H1 (cell line): ENCODE measurements at regions not wholly inside any gene's neighbourhood (a gene's known extent, or its start where the extent isn't known, plus 50 kb on each side); places are given as distances from the start of the nearest gene placed in this dataset.

ENCODE experiments used
- CTCF ChIA-PET: fragments of 300-600 bp; sonication (Branson Sonifier 250); formaldehyde crosslinking; loops from one replicate; lab custom pipeline; 2021; ENCODE audit not compliant: partially characterized antibody; lab: Charles Lee
- POLR2A ChIA-PET: fragments of 300-600 bp; sonication (Branson Sonifier 250); formaldehyde crosslinking; loops from one replicate; lab custom pipeline; 2021; ENCODE audit warnings: inconsistent platforms; ENCODE audit not compliant: partially characterized antibody; lab: Charles Lee
- DNase-seq, 2 experiments: peaks; one replicate each; pipeline versions ENCODE4 v3.0.0 to v3.0.0-alpha.2; 2010 to 2022; ENCODE audit warnings: low spot score in 2 of 2, low read depth in 1 of 2, mixed read lengths in 1 of 2
- FAIRE-seq: peaks from 2 replicates; lab custom pipeline; 2011; peaks lifted over from hg19 to GRCh38; lab: Jason Lieb, UNC
- H2AFZ ChIP-seq: 2 replicates; pipeline ENCODE4 v1.8.1; 2012; ENCODE audit warnings: low read length, inconsistent platforms
- H2AK5ac ChIP-seq: 2 replicates; pipeline ENCODE4 v1.6.1; 2013; ENCODE audit warnings: low read depth, low read length
- H2BK120ac ChIP-seq: replicated peaks from 2 replicates; pipeline ENCODE3; 2013; ENCODE audit warnings: low read depth, low read length, inconsistent platforms
- H2BK12ac ChIP-seq: 2 replicates; pipeline ENCODE4 v1.6.1; 2013; ENCODE audit warnings: low read depth, low read length
- H2BK15ac ChIP-seq: 2 replicates; pipeline ENCODE4 v1.6.1; 2013; ENCODE audit warnings: low read length
- H2BK20ac ChIP-seq: 2 replicates; pipeline ENCODE4 v1.6.1; 2013; ENCODE audit warnings: low read length
- H2BK5ac ChIP-seq: 2 replicates; pipeline ENCODE4 v1.6.1; 2013; ENCODE audit warnings: low read depth, low read length
- H3K14ac ChIP-seq: 2 replicates; pipeline ENCODE4 v1.6.1; 2013; ENCODE audit warnings: inconsistent platforms; ENCODE audit not compliant: insufficient read length
- H3K18ac ChIP-seq: 2 replicates; pipeline ENCODE4 v1.6.1; 2013; ENCODE audit warnings: low read length; ENCODE audit errors: extremely low read depth
- H3K23ac ChIP-seq: 2 replicates; pipeline ENCODE4 v1.6.1; 2013; ENCODE audit warnings: inconsistent platforms; ENCODE audit not compliant: insufficient read length
- H3K23me2 ChIP-seq: 2 replicates; pipeline ENCODE4 v1.6.1; 2013; ENCODE audit warnings: low read depth, low read length
- H3K27ac ChIP-seq: 2 replicates; pipeline ENCODE4 v1.6.1; 2011; ENCODE audit warnings: low read depth, low read length, inconsistent platforms
- H3K27me3 ChIP-seq, 4 experiments: replicated peaks in 1 of 4; 1 replicate in 1 of 4; 2 replicates in 3 of 4; pipeline versions ENCODE4 v1.6.1 to v1.8.1; 2011 to 2013; ENCODE audit warnings: low read length in 3 of 4, mild to moderate bottlenecking in 3 of 4, inconsistent platforms in 2 of 4, mixed read lengths in 2 of 4, moderate library complexity in 1 of 4; ENCODE audit not compliant: control insufficient read depth in 3 of 4, insufficient read depth in 3 of 4; ENCODE audit errors: extremely low read depth in 1 of 4
- H3K36me3 ChIP-seq, 4 experiments: 2 replicates each; pipeline versions ENCODE4 v1.6.1 to v1.8.1; 2011 to 2013; ENCODE audit warnings: mild to moderate bottlenecking in 4 of 4, low read length in 3 of 4, moderate library complexity in 2 of 4, control low read depth in 1 of 4, inconsistent platforms in 1 of 4; ENCODE audit not compliant: insufficient read depth in 4 of 4, control insufficient read depth in 2 of 4
- H3K4ac ChIP-seq: replicated peaks from 2 replicates; pipeline ENCODE3; 2013; ENCODE audit warnings: low read length, low read depth, mixed read lengths, inconsistent platforms; ENCODE audit not compliant: insufficient read length
- H3K4me1 ChIP-seq, 4 experiments: replicated peaks in 1 of 4; 1 replicate in 1 of 4; 2 replicates in 3 of 4; pipeline versions ENCODE4 v1.6.1 to v1.8.1; 2011 to 2013; ENCODE audit warnings: low read length in 3 of 4, inconsistent platforms in 2 of 4, mixed read lengths in 1 of 4; ENCODE audit not compliant: insufficient read depth in 4 of 4, control insufficient read depth in 3 of 4
- H3K4me2 ChIP-seq, 2 experiments: 2 replicates each; pipeline versions ENCODE4 v1.6.1 to v1.8.1; 2011 to 2013; ENCODE audit warnings: low read depth in 2 of 2, low read length in 2 of 2, control low read depth in 1 of 2, inconsistent platforms in 1 of 2, mild to moderate bottlenecking in 1 of 2; ENCODE audit not compliant: insufficient read depth in 1 of 2
- H3K4me3 ChIP-seq, 4 experiments: fragments of 200-600, 300-600 bp in 1 of 4; sonication (generic), shearing (Covaris generic), sonication (Bioruptor Twin) in 1 of 4; 2 replicates each; pipeline versions ENCODE4 v1.5.1 to v1.8.1; 2011 to 2016; ENCODE audit warnings: low read length in 4 of 4, low read depth in 3 of 4, control low read depth in 2 of 4, inconsistent platforms in 2 of 4, mild to moderate bottlenecking in 2 of 4, mixed read lengths in 1 of 4, moderate library complexity in 1 of 4; ENCODE audit not compliant: insufficient read depth in 2 of 4; ENCODE audit errors: extremely low read depth in 1 of 4
- H3K56ac ChIP-seq: replicated peaks from 2 replicates; pipeline ENCODE3; 2013; ENCODE audit warnings: low read depth, mild to moderate bottlenecking, mixed read lengths, low read length, inconsistent platforms; ENCODE audit not compliant: insufficient read length
- H3K79me1 ChIP-seq: 2 replicates; pipeline ENCODE4 v1.6.1; 2013; ENCODE audit warnings: low read depth, low read length, control low read depth
- H3K79me2 ChIP-seq, 2 experiments: 2 replicates each; pipeline versions ENCODE4 v1.6.1 to v1.8.1; 2012 to 2013; ENCODE audit warnings: low read length in 2 of 2, mild to moderate bottlenecking in 2 of 2, inconsistent platforms in 1 of 2; ENCODE audit not compliant: insufficient read depth in 2 of 2, control insufficient read depth in 1 of 2
- H3K9ac ChIP-seq, 4 experiments: replicated peaks in 1 of 4; 1 replicate in 1 of 4; 2 replicates in 3 of 4; pipeline versions ENCODE4 v1.6.1 to v1.8.1; 2011 to 2013; ENCODE audit warnings: low read depth in 3 of 4, low read length in 3 of 4, control low read depth in 2 of 4, mild to moderate bottlenecking in 2 of 4, moderate library complexity in 2 of 4, inconsistent platforms in 1 of 4; ENCODE audit errors: extremely low read depth in 1 of 4
- H3K9me3 ChIP-seq, 2 experiments: 2 replicates each; pipeline versions ENCODE4 v1.6.1 to v1.8.1; 2012 to 2013; ENCODE audit warnings: mild to moderate bottlenecking in 2 of 2, moderate library complexity in 2 of 2, control low read depth in 1 of 2, inconsistent platforms in 1 of 2, low read depth in 1 of 2, low read length in 1 of 2, mixed read lengths in 1 of 2; ENCODE audit not compliant: insufficient read depth in 2 of 2
- H4K20me1 ChIP-seq, 2 experiments: replicated peaks in 1 of 2; 2 replicates each; pipeline versions ENCODE3 to v1.8.1; 2011 to 2013; ENCODE audit warnings: inconsistent platforms in 2 of 2, low read length in 2 of 2, mild to moderate bottlenecking in 1 of 2; ENCODE audit not compliant: insufficient read depth in 2 of 2, control insufficient read depth in 1 of 2
- H4K5ac ChIP-seq: 2 replicates; pipeline ENCODE4 v1.6.1; 2013; ENCODE audit warnings: low read length, low read depth, mixed read lengths, inconsistent platforms; ENCODE audit not compliant: insufficient read length
- H4K8ac ChIP-seq: 2 replicates; pipeline ENCODE4 v1.8.0; 2013; ENCODE audit warnings: mild to moderate bottlenecking, moderate library complexity, low read length, inconsistent platforms; ENCODE audit not compliant: insufficient read depth; ENCODE audit errors: extremely low read depth
- H4K91ac ChIP-seq: replicated peaks from 2 replicates; pipeline ENCODE3; 2013; ENCODE audit warnings: low read length, mixed read lengths, inconsistent platforms; ENCODE audit not compliant: insufficient read length
- CBX8 ChIP-seq: fragments of 300-800, 300-1000 bp; sonication (generic); IDR thresholded peaks from 2 replicates; pipeline ENCODE4 v1.7.1; 2016; ENCODE audit warnings: low read depth, low read length, borderline replicate concordance
- CTCF ChIP-seq, 3 experiments: IDR thresholded peaks; 1 replicate in 2 of 3; 2 replicates in 1 of 3; pipeline versions ENCODE4 v1.5.1 to v1.6.1; 2011; ENCODE audit warnings: low read length in 3 of 3, mild to moderate bottlenecking in 3 of 3, inconsistent platforms in 2 of 3, low read depth in 1 of 3, moderate library complexity in 1 of 3; ENCODE audit not compliant: insufficient read depth in 1 of 3; ENCODE audit errors: control extremely low read depth in 1 of 3
- EGR1 ChIP-seq: IDR thresholded peaks from 2 replicates; pipeline ENCODE4 v1.6.1; 2011; ENCODE audit warnings: low read depth, low read length, borderline replicate concordance
- EP300 ChIP-seq, 2 experiments: IDR thresholded peaks; 1 replicate in 1 of 2; 2 replicates in 1 of 2; pipeline ENCODE4 v1.6.1; 2011 to 2012; ENCODE audit warnings: low read depth in 2 of 2, low read length in 2 of 2, mild to moderate bottlenecking in 2 of 2, borderline replicate concordance in 1 of 2, inconsistent platforms in 1 of 2, moderate library complexity in 1 of 2
- GTF2F1 ChIP-seq: IDR thresholded peaks from 2 replicates; pipeline ENCODE4 v1.6.1; 2012; ENCODE audit warnings: low read depth, low read length, improper control_type of control experiment, borderline replicate concordance
- HDAC6 ChIP-seq: IDR thresholded peaks from one replicate; pipeline ENCODE4 v1.7.1; 2012; ENCODE audit warnings: low read depth, mild to moderate bottlenecking, inconsistent platforms, low read length, moderate library complexity
- JUND ChIP-seq: IDR thresholded peaks from 2 replicates; pipeline ENCODE4 v1.6.1; 2011; ENCODE audit warnings: mild to moderate bottlenecking, improper control_type of control experiment, low read length
- KDM1A ChIP-seq: fragments of 200-600, 300-600 bp; sonication (generic); IDR thresholded peaks from 2 replicates; pipeline ENCODE4 v1.7.1; 2016; ENCODE audit warnings: mild to moderate bottlenecking, low read length, borderline replicate concordance
- KDM4A ChIP-seq: IDR thresholded peaks from one replicate; pipeline ENCODE4 v1.7.1; 2012; ENCODE audit warnings: low read depth, mild to moderate bottlenecking, moderate library complexity, low read length, inconsistent platforms; ENCODE audit not compliant: severe bottlenecking
- NANOG ChIP-seq: IDR thresholded peaks from 2 replicates; pipeline ENCODE4 v1.6.1; 2011; ENCODE audit warnings: low read length, low read depth, mild to moderate bottlenecking, inconsistent platforms; ENCODE audit not compliant: insufficient read depth, poor library complexity, severe bottlenecking
- RFX5 ChIP-seq: IDR thresholded peaks from 2 replicates; pipeline ENCODE4 v1.6.1; 2011; ENCODE audit warnings: low read depth, low read length, improper control_type of control experiment, borderline replicate concordance
- RXRA ChIP-seq: IDR thresholded peaks from 2 replicates; pipeline ENCODE4 v1.6.1; 2011; ENCODE audit warnings: low read depth, mild to moderate bottlenecking, low read length, moderate library complexity; ENCODE audit not compliant: insufficient read depth
- SIRT6 ChIP-seq: IDR thresholded peaks from one replicate; pipeline ENCODE4 v1.7.1; 2012; ENCODE audit warnings: low read length, inconsistent platforms
- SP1 ChIP-seq: IDR thresholded peaks from 2 replicates; pipeline ENCODE4 v1.6.1; 2011; ENCODE audit warnings: low read depth, low read length

GRCh38 chr18:14905350-14905749 lies 157.4 kb downstream of the ANKRD30B start:
- H3K18ac ChIP-seq = no peak overlapping the region
- H3K4me3 ChIP-seq = no peak overlapping the region
- no peak overlapping the region for H2AFZ ChIP-seq
- no peak overlapping the region for H4K91ac ChIP-seq
- H3K27ac ChIP-seq = no peak overlapping the region
- H3K9me3 ChIP-seq = peaks cover 47 to 77% of the 10 kb centered on the region in 2 experiments
- H3K56ac ChIP-seq = no peak overlapping the region
- no peak overlapping the region for H3K9ac ChIP-seq
- no peak overlapping the region for H3K14ac ChIP-seq
- H2BK120ac ChIP-seq = no peak overlapping the region
- no peak overlapping the region for H2BK15ac ChIP-seq
- H4K5ac ChIP-seq = no peak overlapping the region
- H2BK12ac ChIP-seq = no peak overlapping the region
- H2BK5ac ChIP-seq = no peak overlapping the region
- no peaks in the 10 kb centered on the region for H3K23me2 ChIP-seq
- no peak overlapping the region for H2BK20ac ChIP-seq
- H3K79me2 ChIP-seq = no peaks in the 10 kb centered on the region
- no peaks in the 10 kb centered on the region for H3K79me1 ChIP-seq
- H3K4me2 ChIP-seq = no peak overlapping the region
- DNase-seq (no peak), FAIRE-seq (no peak)
- no peak overlapping the region for H2AK5ac ChIP-seq
- H3K4me1 ChIP-seq = no peaks in the 10 kb centered on the region
- no peak overlapping the region for H3K4ac ChIP-seq
- CTCF ChIA-PET = no interaction called here
- no peak overlapping the region for H4K8ac ChIP-seq
- H3K23ac ChIP-seq = no peak overlapping the region
- no peaks in the 10 kb centered on the region; a peak in 2 of 8 replicates for H3K36me3 ChIP-seq
- H4K20me1 ChIP-seq = no peaks in the 10 kb centered on the region
- POLR2A ChIA-PET = no interaction called here
- H3K27me3 ChIP-seq = no peaks in the 10 kb centered on the region
- no peak for TF ChIP-seq KDM1A
- no peak for TF ChIP-seq EP300 (IDR thresholded peaks at IDR 0.05; ENCODE audit: borderline replicate concordance in 1 of 2, low read depth in 2 of 2, low read length in 2 of 2)
- no peak for TF ChIP-seq EGR1
- no peak for TF ChIP-seq RXRA
- TF ChIP-seq RFX5 = no peak
- TF ChIP-seq JUND = no peak
- TF ChIP-seq CTCF (IDR thresholded peaks at IDR 0.05; ENCODE audit: control extremely low read depth in 1 of 3, insufficient read depth in 1 of 3, low read depth in 1 of 3, low read length in 3 of 3) = no peak
- no peak for TF ChIP-seq SIRT6
- no peak for TF ChIP-seq NANOG
- no peak for TF ChIP-seq HDAC6
- TF ChIP-seq KDM4A = no peak
- TF ChIP-seq SP1 = no peak
- TF ChIP-seq GTF2F1 = no peak
- TF ChIP-seq CBX8 = no peak
